ENCODE measurements at regions not wholly inside any gene's neighbourhood (a gene's known extent, or its start where the extent isn't known, plus 50 kb on each side); places are given as distances from the start of the nearest gene placed in this dataset.
A peak's percentile ranks its signal among the peaks of the same experiment; 100 is the strongest.
"Not testable (repeated sequence)": the region's sequence is repeated elsewhere in the genome, so short reads cannot be mapped to it uniquely, and the experiment has no call there.

DNA sequence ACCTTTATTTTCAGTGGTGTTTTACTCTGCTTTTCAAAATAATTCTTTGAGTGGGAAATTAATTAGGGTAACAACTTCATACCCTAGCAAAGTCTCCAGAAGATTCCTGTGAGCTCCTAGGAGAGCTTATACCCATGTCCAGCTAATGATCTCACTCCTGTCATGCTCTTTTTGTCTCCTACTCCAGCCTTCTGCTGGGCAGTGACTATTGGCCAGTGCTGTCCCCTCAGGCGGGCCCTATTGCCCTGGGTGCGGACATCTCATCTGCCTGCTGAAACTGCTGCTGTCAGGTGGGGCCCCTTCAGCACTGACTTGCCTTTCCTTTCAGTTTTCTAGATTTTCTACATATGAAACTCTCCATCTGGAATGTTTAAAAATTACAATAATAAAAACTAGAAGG, 80.3 kb downstream of the EBLN1 start:
- TF ChIP-seq CTCF (IDR thresholded peaks at IDR 0.05; ENCODE audit: insufficient read depth, low read length, severe bottlenecking) = no peak
- FAIRE-seq (no peak), DNase-seq (ENCODE audit: low read depth) (no peak)
- no peaks in the 10 kb centered on the region for H3K27me3 ChIP-seq (ENCODE audit: control insufficient read depth, insufficient read depth, low read length)
- no peak overlapping the region for H3K4me3 ChIP-seq (ENCODE audit: low read depth, low read length)
- no peaks in the 10 kb centered on the region for H3K36me3 ChIP-seq (ENCODE audit: control insufficient read depth, insufficient read depth, low read length)

DNA sequence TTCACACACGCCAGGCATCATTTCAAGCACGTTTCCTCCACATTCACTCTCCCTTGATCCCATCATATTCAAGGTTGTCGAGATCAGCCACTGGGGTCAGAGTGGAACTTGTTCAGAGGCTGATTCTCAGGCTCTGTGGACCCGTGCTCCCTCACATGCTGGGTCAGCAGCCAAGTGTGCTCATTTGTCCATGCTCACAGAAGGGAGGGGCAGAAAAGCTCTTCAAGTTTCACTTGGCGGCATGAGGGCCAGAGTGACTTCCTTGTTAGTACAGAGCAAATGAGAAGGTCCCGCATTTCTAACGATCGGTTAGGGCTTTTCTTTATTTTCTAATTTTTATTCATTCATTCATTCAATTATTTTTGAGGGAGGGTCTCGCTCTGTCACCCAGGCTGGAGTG, 82.2 kb downstream of the EBLN1 start:
- no peaks in the 10 kb centered on the region for H3K27me3 ChIP-seq (ENCODE audit: control insufficient read depth, insufficient read depth, low read length)
- TF ChIP-seq CTCF (IDR thresholded peaks at IDR 0.05; ENCODE audit: insufficient read depth, low read length, severe bottlenecking) = no peak
- no peak for DNase-seq (ENCODE audit: low read depth)
- H3K4me3 ChIP-seq (ENCODE audit: low read depth, low read length) = no peak overlapping the region
- FAIRE-seq = no peak
- H3K36me3 ChIP-seq (ENCODE audit: control insufficient read depth, insufficient read depth, low read length) = no peaks in the 10 kb centered on the region

- no peak for TF ChIP-seq CTCF (IDR thresholded peaks at IDR 0.05; ENCODE audit: insufficient read depth, low read length, severe bottlenecking)
- DNase-seq (ENCODE audit: low read depth) (no peak), FAIRE-seq (peak; percentile 28)
- no peak overlapping the region for H3K4me3 ChIP-seq (ENCODE audit: low read depth, low read length)
- H3K36me3 ChIP-seq (ENCODE audit: control insufficient read depth, insufficient read depth, low read length) = no peaks in the 10 kb centered on the region
- H3K27me3 ChIP-seq (ENCODE audit: control insufficient read depth, insufficient read depth, low read length) = no peaks in the 10 kb centered on the region
Measured at GRCh38 chr10:22133749-22134624, 83.8 kb downstream of the EBLN1 start.

DNA sequence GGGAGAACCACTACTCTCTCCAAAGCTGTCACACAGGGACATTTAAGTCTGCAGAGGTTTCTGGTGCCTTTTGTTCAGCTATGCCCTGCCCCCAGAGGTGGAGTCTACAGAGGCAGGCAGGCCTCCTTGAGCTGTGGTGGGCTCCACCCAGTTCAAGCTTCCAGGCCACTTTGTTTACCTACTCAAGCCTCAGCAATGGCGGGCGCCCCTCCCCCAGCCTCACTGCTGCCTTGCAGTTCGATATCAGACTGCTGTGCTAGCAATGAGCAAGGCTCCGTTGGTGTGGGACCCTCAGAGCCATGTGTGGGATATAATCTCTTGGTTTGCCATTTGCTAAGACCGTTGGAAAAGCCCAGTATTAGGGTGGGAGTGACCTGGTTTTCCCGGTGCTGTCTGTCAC, 87.0 kb downstream of the EBLN1 start:
- not testable (repeated sequence) for H3K4me3 ChIP-seq (ENCODE audit: low read depth, low read length); H3K36me3 ChIP-seq (ENCODE audit: control insufficient read depth, insufficient read depth, low read length); FAIRE-seq; H3K27me3 ChIP-seq (ENCODE audit: control insufficient read depth, insufficient read depth, low read length); DNase-seq (ENCODE audit: low read depth)

DNA sequence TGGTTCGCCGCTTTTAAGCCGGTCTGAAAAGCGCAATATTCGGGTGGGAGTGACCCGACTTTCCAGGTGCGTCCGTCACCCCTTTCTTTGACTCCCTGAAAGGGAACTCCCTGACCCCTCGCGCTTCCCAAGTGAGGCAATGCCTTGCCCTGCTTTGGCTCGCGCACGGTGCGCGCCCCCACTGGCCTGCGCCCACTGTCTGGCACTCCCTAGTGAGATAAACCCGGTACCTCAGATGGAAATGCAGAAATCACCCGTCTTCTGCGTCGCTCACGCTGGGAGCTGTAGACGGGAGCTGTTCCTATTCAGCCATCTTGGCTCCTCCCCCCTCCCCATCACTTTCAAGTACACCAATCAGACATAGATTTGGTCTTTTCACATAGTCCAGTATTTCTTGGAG, 88.2 kb downstream of the EBLN1 start:
- not testable (repeated sequence) for H3K4me3 ChIP-seq (ENCODE audit: low read depth, low read length); DNase-seq (ENCODE audit: low read depth); H3K27me3 ChIP-seq (ENCODE audit: control insufficient read depth, insufficient read depth, low read length); H3K36me3 ChIP-seq (ENCODE audit: control insufficient read depth, insufficient read depth, low read length); FAIRE-seq

DNA sequence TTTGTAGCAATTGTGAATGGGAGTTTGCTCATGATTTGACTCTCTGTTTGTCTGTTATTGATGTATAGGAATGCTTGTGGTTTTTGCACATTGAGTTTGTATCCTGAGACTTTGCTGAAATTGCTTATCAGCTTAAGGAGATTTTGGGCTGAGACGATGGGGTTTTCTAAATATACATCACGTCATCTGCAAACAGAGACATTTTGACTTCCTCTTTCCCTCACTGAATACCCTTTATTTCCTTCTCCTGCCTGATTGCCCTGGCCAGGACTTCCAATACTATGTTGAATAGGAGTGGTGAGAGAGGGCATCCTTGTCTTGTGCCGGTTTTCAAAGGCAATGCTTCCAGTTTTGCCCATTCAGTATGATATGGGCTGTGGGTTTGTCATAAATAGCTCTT, 96.6 kb downstream of the EBLN1 start:
- not testable (repeated sequence) for H3K27me3 ChIP-seq (ENCODE audit: control insufficient read depth, insufficient read depth, low read length); FAIRE-seq; H3K4me3 ChIP-seq (ENCODE audit: low read depth, low read length); H3K36me3 ChIP-seq (ENCODE audit: control insufficient read depth, insufficient read depth, low read length); DNase-seq (ENCODE audit: low read depth)

DNA sequence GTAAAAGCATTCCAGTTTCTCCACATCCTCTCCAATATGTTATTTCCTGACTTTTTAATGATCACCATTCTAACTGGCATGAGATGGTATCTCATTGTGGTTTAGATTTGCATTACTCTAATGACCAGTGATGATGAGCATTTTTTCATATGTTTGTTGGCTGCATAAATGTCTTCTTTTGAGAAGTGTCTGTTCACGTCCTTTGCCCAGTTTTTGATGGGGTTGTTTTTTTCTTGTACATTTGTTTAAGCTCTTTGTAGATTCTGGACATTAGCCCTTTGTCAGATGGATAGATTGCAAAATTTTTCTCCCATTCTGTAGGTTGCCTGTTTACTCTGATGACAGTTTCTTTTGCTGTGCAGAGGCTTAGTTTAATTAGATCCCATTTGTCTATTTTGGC, 97.7 kb downstream of the EBLN1 start:
- not testable (repeated sequence) for DNase-seq (ENCODE audit: low read depth); FAIRE-seq

GRCh38 chr10:22119575-22119974, 98.2 kb downstream of the EBLN1 start:
- DNase-seq (ENCODE audit: low read depth); FAIRE-seq; H3K4me3 ChIP-seq (ENCODE audit: low read depth, low read length); H3K36me3 ChIP-seq (ENCODE audit: control insufficient read depth, insufficient read depth, low read length); H3K27me3 ChIP-seq (ENCODE audit: control insufficient read depth, insufficient read depth, low read length): not testable (repeated sequence)

More for the DNA sequence above, 97.7 kb downstream of the EBLN1 start:
- not testable (repeated sequence) for H3K4me3 ChIP-seq (ENCODE audit: low read depth, low read length); H3K36me3 ChIP-seq (ENCODE audit: control insufficient read depth, insufficient read depth, low read length); H3K27me3 ChIP-seq (ENCODE audit: control insufficient read depth, insufficient read depth, low read length)

Measured in bronchial epithelial cell (primary cell).